ENCODE measurements at regions not wholly inside any gene's neighbourhood (a gene's known extent, or its start where the extent isn't known, plus 50 kb on each side); places are given as distances from the start of the nearest gene placed in this dataset.

- Histone ChIP-seq H3K4me1 (ENCODE audit: control insufficient read depth, low read length) (no peaks in the 10 kb centered on the region), H3K9me3 (ENCODE audit: control insufficient read depth, insufficient read depth, low read length) (no peaks in the 10 kb centered on the region), H3K27ac (ENCODE audit: low read depth, low read length) (no peak overlapping the region), H3F3A (ENCODE audit: control insufficient read depth, insufficient read depth) (no peaks in the 10 kb centered on the region), H3K27me3 (ENCODE audit: control insufficient read depth, low read length) (no peaks in the 10 kb centered on the region), H3K9me2 (replicated peaks; ENCODE audit: control insufficient read depth, low read length) (no peaks in the 10 kb centered on the region), H3K4me2 (ENCODE audit: low read length) (no peak overlapping the region), H4K20me1 (ENCODE audit: control insufficient read depth, insufficient read depth, low read depth, low read length) (no peaks in the 10 kb centered on the region), H3K36me3 (ENCODE audit: control insufficient read depth, low read length) (no peaks in the 10 kb centered on the region), H3K4me3 (ENCODE audit: low read length) (no peak overlapping the region), H3K79me2 (ENCODE audit: control insufficient read depth, low read length) (no peaks in the 10 kb centered on the region)
- TF ChIP-seq, protein P1, sequence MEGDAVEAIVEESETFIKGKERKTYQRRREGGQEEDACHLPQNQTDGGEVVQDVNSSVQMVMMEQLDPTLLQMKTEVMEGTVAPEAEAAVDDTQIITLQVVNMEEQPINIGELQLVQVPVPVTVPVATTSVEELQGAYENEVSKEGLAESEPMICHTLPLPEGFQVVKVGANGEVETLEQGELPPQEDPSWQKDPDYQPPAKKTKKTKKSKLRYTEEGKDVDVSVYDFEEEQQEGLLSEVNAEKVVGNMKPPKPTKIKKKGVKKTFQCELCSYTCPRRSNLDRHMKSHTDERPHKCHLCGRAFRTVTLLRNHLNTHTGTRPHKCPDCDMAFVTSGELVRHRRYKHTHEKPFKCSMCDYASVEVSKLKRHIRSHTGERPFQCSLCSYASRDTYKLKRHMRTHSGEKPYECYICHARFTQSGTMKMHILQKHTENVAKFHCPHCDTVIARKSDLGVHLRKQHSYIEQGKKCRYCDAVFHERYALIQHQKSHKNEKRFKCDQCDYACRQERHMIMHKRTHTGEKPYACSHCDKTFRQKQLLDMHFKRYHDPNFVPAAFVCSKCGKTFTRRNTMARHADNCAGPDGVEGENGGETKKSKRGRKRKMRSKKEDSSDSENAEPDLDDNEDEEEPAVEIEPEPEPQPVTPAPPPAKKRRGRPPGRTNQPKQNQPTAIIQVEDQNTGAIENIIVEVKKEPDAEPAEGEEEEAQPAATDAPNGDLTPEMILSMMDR (IDR thresholded peaks at IDR 0.05; ENCODE audit: low read depth, low read length, poor library complexity, severe bottlenecking) = no peak
- no peak for TF ChIP-seq EZH2phosphoT487 (IDR thresholded peaks at IDR 0.05; ENCODE audit: borderline replicate concordance, low read length)
Observed at GRCh38 chr21:28752131-28752530, 240.5 kb downstream of the LTN1 start.

GRCh38 chr21:28751176-28751575 lies 241.5 kb downstream of the LTN1 start:
- no peaks in the 10 kb centered on the region for H3K9me3 ChIP-seq (ENCODE audit: control insufficient read depth, insufficient read depth, low read length)
- H3K9me2 ChIP-seq (replicated peaks; ENCODE audit: control insufficient read depth, low read length) = no peaks in the 10 kb centered on the region
- no peaks in the 10 kb centered on the region for H3K36me3 ChIP-seq (ENCODE audit: control insufficient read depth, low read length)
- TF ChIP-seq EZH2phosphoT487 (IDR thresholded peaks at IDR 0.05; ENCODE audit: borderline replicate concordance, low read length) = no peak
- TF ChIP-seq, protein P1 (IDR thresholded peaks at IDR 0.05; ENCODE audit: low read depth, low read length, poor library complexity, severe bottlenecking) = no peak
- no peaks in the 10 kb centered on the region for H3K4me1 ChIP-seq (ENCODE audit: control insufficient read depth, low read length)
- H3K79me2 ChIP-seq (ENCODE audit: control insufficient read depth, low read length) = no peaks in the 10 kb centered on the region
- H3K27me3 ChIP-seq (ENCODE audit: control insufficient read depth, low read length) = no peaks in the 10 kb centered on the region
- H3F3A ChIP-seq (ENCODE audit: control insufficient read depth, insufficient read depth) = no peaks in the 10 kb centered on the region
- H3K4me2 ChIP-seq (ENCODE audit: low read length) = no peak overlapping the region
- no peaks in the 10 kb centered on the region for H4K20me1 ChIP-seq (ENCODE audit: control insufficient read depth, insufficient read depth, low read depth, low read length)
- no peak overlapping the region for H3K27ac ChIP-seq (ENCODE audit: low read depth, low read length)
- no peak overlapping the region for H3K4me3 ChIP-seq (ENCODE audit: low read length)

DNA sequence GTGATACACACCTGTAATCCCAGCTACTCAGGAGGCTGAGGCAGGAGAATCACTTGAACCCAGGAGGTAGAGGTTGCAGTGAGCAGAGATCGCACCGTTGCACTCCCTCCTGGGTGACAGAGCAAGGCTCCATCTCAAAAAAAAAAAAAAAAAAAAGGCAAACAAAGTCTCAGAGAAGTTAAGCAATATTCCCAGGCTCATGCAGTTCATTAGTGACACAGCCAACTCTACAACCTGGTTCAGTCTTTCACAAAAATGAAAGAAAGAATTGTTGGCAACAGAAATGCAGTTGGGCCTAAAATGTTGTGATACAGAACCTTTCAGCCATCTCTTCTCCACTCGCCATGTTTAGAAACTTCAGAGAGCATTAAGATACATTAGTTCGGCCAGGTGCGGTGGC lies 242.1 kb downstream of the LTN1 start:
- peaks cover under 1% of the 10 kb centered on the region for H3K4me1 ChIP-seq (ENCODE audit: control insufficient read depth, low read length)
- H3K36me3 ChIP-seq (ENCODE audit: control insufficient read depth, low read length) = no peaks in the 10 kb centered on the region
- no peaks in the 10 kb centered on the region for H3K9me2 ChIP-seq (replicated peaks; ENCODE audit: control insufficient read depth, low read length)
- H3K4me2 ChIP-seq (ENCODE audit: low read length) = no peak overlapping the region
- H3F3A ChIP-seq (ENCODE audit: control insufficient read depth, insufficient read depth) = no peaks in the 10 kb centered on the region
- no peak overlapping the region for H3K27ac ChIP-seq (ENCODE audit: low read depth, low read length)
- no peaks in the 10 kb centered on the region for H3K27me3 ChIP-seq (ENCODE audit: control insufficient read depth, low read length)
- no peaks in the 10 kb centered on the region for H3K9me3 ChIP-seq (ENCODE audit: control insufficient read depth, insufficient read depth, low read length)
- TF ChIP-seq EZH2phosphoT487 (IDR thresholded peaks at IDR 0.05; ENCODE audit: borderline replicate concordance, low read length) = no peak
- TF ChIP-seq, protein P1 (IDR thresholded peaks at IDR 0.05; ENCODE audit: low read depth, low read length, poor library complexity, severe bottlenecking) = no peak
- H4K20me1 ChIP-seq (ENCODE audit: control insufficient read depth, insufficient read depth, low read depth, low read length) = no peaks in the 10 kb centered on the region
- H3K4me3 ChIP-seq (ENCODE audit: low read length) = no peak overlapping the region
- no peaks in the 10 kb centered on the region for H3K79me2 ChIP-seq (ENCODE audit: control insufficient read depth, low read length)

DNA sequence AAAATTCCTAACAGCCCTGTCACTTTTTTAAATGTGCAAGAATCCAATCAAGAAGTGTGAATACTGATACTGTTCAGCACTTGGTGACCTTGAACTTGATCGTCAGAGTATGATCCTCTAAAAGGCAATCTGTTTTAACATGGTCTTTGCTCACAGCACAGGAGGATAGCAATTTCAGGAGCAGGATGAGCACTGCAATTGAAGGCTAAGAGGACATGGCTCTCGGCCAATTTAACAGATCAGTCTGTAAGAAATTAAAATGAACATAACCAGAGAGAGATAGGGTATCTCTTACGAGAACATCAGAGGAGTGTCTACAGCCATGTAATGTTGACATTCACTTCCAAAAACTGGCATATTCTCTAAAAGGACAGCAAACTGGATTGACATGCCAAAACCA lies 243.1 kb downstream of the LTN1 start:
- TF ChIP-seq, protein P1 (IDR thresholded peaks at IDR 0.05; ENCODE audit: low read depth, low read length, poor library complexity, severe bottlenecking) = no peak
- no peak for TF ChIP-seq EZH2phosphoT487 (IDR thresholded peaks at IDR 0.05; ENCODE audit: borderline replicate concordance, low read length)
- Histone ChIP-seq H3K4me2 (ENCODE audit: low read length) (no peak overlapping the region), H3K9me2 (replicated peaks; ENCODE audit: control insufficient read depth, low read length) (no peaks in the 10 kb centered on the region), H4K20me1 (ENCODE audit: control insufficient read depth, insufficient read depth, low read depth, low read length) (no peaks in the 10 kb centered on the region), H3K36me3 (ENCODE audit: control insufficient read depth, low read length) (no peaks in the 10 kb centered on the region), H3K4me1 (ENCODE audit: control insufficient read depth, low read length) (peaks cover 6% of the 10 kb centered on the region), H3F3A (ENCODE audit: control insufficient read depth, insufficient read depth) (no peaks in the 10 kb centered on the region), H3K27ac (ENCODE audit: low read depth, low read length) (no peak overlapping the region), H3K27me3 (ENCODE audit: control insufficient read depth, low read length) (no peaks in the 10 kb centered on the region), H3K4me3 (ENCODE audit: low read length) (no peak overlapping the region), H3K9me3 (ENCODE audit: control insufficient read depth, insufficient read depth, low read length) (no peaks in the 10 kb centered on the region), H3K79me2 (ENCODE audit: control insufficient read depth, low read length) (no peaks in the 10 kb centered on the region)
